Nephron progenitor cell (in vitro differentiated cells): ENCODE measurements at regions not wholly inside any gene's neighbourhood (a gene's known extent, or its start where the extent isn't known, plus 50 kb on each side); places are given as distances from the start of the nearest gene placed in this dataset.

ENCODE experiments used
- DNase-seq: peaks from one replicate; pipeline ENCODE4 v3.0.0; 2021
- H3K27ac Mint-ChIP-seq: 2 replicates; pipeline ENCODE4 v1.8.0; 2021; ENCODE audit warnings: mild to moderate bottlenecking, moderate library complexity, mixed read lengths
- H3K27me3 Mint-ChIP-seq: 2 replicates; pipeline ENCODE4 v1.8.0; 2021; ENCODE audit warnings: mild to moderate bottlenecking, low read depth, mixed read lengths; ENCODE audit not compliant: poor library complexity
- H3K36me3 Mint-ChIP-seq: 2 replicates; pipeline ENCODE4 v1.8.0; 2021; ENCODE audit warnings: low read depth, mixed read lengths
- H3K4me1 Mint-ChIP-seq: 2 replicates; pipeline ENCODE4 v1.8.0; 2021; ENCODE audit warnings: mixed read lengths
- H3K4me3 Mint-ChIP-seq: 2 replicates; pipeline ENCODE4 v1.8.0; 2021; ENCODE audit warnings: mild to moderate bottlenecking, moderate library complexity, mixed read lengths
- H3K9me3 Mint-ChIP-seq: 2 replicates; pipeline ENCODE4 v1.8.0; 2021; ENCODE audit warnings: mild to moderate bottlenecking, moderate library complexity, mixed read lengths
- TF ChIP-seq, protein P1 (sequence below): fragments of 200-600 bp; sonication (generic); IDR thresholded peaks from 2 replicates; pipeline ENCODE4 v1.5.0; 2021; ENCODE audit warnings: antibody characterized with exemption

DNA sequence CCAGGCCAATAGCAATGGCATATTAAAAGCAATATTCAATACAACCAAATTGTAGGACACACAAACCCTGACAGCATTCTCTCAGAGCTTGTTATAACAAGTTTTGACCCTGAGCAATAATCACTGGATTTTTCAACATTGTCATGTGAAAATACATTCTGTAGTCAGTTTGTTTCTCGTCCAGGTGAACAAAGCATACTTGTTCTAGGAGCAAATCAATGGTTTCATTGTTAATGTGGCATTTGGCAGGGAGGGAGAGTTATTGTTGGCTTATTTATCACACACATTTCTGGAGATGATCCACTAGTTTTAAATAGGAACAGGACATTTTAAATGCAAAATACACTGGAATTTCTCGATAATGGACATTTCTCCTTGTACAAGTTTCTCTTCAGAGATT, 69.9 kb upstream of the L3MBTL4 start:
- Mint-ChIP-seq H3K27me3 (peaks cover 21% of the 10 kb centered on the region), H3K27ac (no peak overlapping the region), H3K9me3 (no peaks in the 10 kb centered on the region), H3K4me1 (no peaks in the 10 kb centered on the region), H3K36me3 (no peaks in the 10 kb centered on the region), H3K4me3 (no peak overlapping the region)
- TF ChIP-seq, protein P1, sequence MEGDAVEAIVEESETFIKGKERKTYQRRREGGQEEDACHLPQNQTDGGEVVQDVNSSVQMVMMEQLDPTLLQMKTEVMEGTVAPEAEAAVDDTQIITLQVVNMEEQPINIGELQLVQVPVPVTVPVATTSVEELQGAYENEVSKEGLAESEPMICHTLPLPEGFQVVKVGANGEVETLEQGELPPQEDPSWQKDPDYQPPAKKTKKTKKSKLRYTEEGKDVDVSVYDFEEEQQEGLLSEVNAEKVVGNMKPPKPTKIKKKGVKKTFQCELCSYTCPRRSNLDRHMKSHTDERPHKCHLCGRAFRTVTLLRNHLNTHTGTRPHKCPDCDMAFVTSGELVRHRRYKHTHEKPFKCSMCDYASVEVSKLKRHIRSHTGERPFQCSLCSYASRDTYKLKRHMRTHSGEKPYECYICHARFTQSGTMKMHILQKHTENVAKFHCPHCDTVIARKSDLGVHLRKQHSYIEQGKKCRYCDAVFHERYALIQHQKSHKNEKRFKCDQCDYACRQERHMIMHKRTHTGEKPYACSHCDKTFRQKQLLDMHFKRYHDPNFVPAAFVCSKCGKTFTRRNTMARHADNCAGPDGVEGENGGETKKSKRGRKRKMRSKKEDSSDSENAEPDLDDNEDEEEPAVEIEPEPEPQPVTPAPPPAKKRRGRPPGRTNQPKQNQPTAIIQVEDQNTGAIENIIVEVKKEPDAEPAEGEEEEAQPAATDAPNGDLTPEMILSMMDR = no peak
- no peak for DNase-seq

DNA sequence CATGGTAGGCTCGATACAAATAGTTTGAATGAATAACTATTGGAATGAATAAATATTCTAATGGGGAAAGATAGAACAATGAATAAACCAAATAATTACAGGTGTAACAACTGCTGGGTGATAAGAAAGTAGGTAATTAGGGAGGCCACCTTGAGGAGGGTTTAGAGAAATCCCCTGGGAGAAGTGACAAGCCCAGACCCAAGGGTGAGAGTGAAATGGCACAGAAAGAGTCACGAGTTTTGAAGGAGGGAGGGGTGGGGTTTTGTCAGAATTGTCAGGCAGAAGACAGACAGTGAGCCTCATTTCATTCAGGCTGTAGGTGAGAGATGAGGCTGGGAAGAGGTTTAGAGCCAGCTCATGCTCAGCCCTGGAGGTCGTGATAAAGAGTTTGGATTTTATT, 71.6 kb upstream of the L3MBTL4 start:
- no peaks in the 10 kb centered on the region for H3K36me3 Mint-ChIP-seq
- no peak for DNase-seq

DNA sequence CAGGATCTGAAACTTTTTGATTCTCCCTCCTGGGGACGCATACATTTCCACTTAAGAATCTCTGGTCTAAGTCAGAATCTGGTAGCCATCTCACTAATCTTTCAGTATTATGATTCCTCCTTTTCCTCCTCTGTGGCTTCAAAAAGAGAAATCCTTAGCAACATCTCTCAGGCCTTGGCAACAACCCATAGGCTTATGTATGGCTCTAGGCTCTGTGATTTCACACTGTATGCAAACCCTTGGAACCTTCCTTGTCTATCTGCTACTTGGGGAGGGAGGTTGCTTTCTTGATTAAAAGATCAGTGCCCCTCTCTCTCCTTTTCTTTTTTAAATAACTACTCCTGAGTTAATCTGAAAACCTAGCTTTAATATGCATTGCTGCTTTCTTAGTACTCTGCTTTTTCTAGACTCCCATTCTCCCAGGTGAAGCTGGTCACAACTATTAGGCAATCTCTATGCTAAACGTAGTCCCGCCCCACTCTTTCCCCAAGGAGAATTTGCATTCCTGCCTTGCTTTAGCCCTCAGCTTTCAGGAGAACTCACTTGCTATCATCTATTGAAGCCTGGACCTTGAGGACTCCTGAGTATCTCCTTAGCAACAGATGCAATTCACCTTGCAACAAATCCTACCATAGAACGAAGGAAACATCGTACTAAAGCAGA, 72.2 kb upstream of the L3MBTL4 start:
- no peak for DNase-seq
- H3K36me3 Mint-ChIP-seq = no peaks in the 10 kb centered on the region
- no peaks in the 10 kb centered on the region for H3K9me3 Mint-ChIP-seq
- H3K4me1 Mint-ChIP-seq = no peaks in the 10 kb centered on the region
- H3K4me3 Mint-ChIP-seq = no peak overlapping the region
- no peak overlapping the region for H3K27ac Mint-ChIP-seq
- TF ChIP-seq, protein P1 = no peak
- H3K27me3 Mint-ChIP-seq = peaks cover 16% of the 10 kb centered on the region

More for the DNA sequence above, 71.6 kb upstream of the L3MBTL4 start:
- H3K4me1 Mint-ChIP-seq = no peaks in the 10 kb centered on the region
- TF ChIP-seq, protein P1 = no peak
- peaks cover 20% of the 10 kb centered on the region for H3K27me3 Mint-ChIP-seq
- no peaks in the 10 kb centered on the region for H3K9me3 Mint-ChIP-seq
- no peak overlapping the region for H3K27ac Mint-ChIP-seq
- H3K4me3 Mint-ChIP-seq = no peak overlapping the region

DNA sequence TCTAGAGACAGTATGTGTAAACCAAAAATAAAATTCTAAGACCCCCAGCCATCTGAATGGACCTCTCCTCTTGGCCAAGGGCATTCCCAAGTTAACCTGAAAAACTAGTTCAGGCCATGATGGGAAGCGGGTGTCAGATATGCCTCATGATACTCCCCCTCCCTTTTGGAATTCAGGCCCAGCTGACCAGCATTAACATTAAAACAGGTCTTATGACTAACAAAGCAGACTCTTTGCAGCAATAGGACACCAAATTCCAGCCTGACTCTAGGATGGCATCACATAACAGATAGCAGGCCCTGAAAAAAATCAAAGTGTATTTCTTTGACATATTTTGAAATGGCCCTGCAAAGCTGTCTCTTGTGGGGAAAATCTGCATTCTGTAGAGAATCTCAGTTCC, 73.3 kb upstream of the L3MBTL4 start:
- Mint-ChIP-seq H3K27me3 (peaks cover 14% of the 10 kb centered on the region), H3K4me3 (no peak overlapping the region), H3K27ac (no peak overlapping the region), H3K9me3 (no peaks in the 10 kb centered on the region), H3K36me3 (no peaks in the 10 kb centered on the region), H3K4me1 (no peaks in the 10 kb centered on the region)
- DNase-seq = no peak
- TF ChIP-seq, protein P1 = no peak

DNA sequence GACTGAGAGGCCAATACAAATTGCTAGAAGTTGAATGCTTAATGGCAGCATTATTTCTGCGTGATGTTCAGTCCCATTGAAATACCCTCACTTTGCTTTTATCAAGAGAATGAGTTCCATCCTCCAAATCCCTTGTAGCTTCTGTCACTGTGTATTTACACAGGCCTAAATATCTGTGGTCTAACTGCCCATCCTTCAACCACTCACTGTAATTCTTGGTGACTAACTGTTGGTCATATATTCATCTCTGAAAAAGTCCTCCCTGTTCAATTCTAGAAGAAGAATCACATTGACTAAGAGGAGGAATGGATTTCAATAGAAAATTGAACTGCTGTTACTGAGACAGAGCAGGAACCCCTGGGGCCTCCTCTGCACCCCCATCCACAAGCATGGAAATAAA, 74.2 kb upstream of the L3MBTL4 start:
- DNase-seq = no peak
- Mint-ChIP-seq H3K4me3 (no peak overlapping the region), H3K36me3 (no peaks in the 10 kb centered on the region), H3K27ac (no peak overlapping the region), H3K4me1 (no peaks in the 10 kb centered on the region), H3K9me3 (no peaks in the 10 kb centered on the region), H3K27me3 (peaks cover 11% of the 10 kb centered on the region)
- TF ChIP-seq, protein P1 = no peak

DNA sequence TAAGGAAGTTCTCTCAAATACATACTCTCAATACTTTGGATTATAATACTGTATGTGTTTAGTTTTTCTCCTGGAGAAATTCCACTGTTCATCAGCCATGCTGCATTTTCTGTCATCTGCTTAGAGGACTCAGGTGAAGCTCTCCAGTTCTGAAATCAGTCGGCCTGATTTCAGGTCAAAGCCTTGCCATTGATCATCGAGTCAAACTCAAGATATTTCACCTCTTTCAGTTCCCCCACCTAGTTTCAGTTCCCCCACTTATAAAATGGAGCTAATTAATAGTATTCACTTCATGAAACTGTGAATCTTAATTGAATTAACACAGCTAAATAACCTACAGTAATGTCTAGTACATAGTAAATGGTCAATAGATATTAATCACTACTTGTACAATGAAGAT, 75.3 kb upstream of the L3MBTL4 start:
- peaks cover 11% of the 10 kb centered on the region for H3K27me3 Mint-ChIP-seq
- H3K36me3 Mint-ChIP-seq = no peaks in the 10 kb centered on the region
- H3K4me1 Mint-ChIP-seq = peaks cover 7% of the 10 kb centered on the region
- no peak overlapping the region for H3K4me3 Mint-ChIP-seq
- H3K9me3 Mint-ChIP-seq = no peaks in the 10 kb centered on the region
- TF ChIP-seq, protein P1 = no peak
- H3K27ac Mint-ChIP-seq = no peak overlapping the region
- DNase-seq = no peak
